H9 (cell line): ENCODE measurements at regions not wholly inside any gene's neighbourhood (a gene's known extent, or its start where the extent isn't known, plus 50 kb on each side); places are given as distances from the start of the nearest gene placed in this dataset.

ENCODE experiments used
- DNase-seq: peaks from one replicate; pipeline ENCODE4 v3.0.0-alpha.2; 2017
- H2AFZ ChIP-seq: one replicate; pipeline ENCODE4 v1.6.1; 2013; ENCODE audit warnings: mild to moderate bottlenecking, low read length, control low read depth, moderate library complexity
- H2AK5ac ChIP-seq: 2 replicates; pipeline ENCODE4 v1.6.1; 2013; ENCODE audit warnings: low read length, control low read depth, mixed read lengths; ENCODE audit not compliant: insufficient read length
- H2BK120ac ChIP-seq: one replicate; pipeline ENCODE4 v1.6.1; 2013; ENCODE audit warnings: low read depth, mild to moderate bottlenecking, low read length, control low read depth, inconsistent platforms; ENCODE audit not compliant: poor library complexity, severe bottlenecking
- H2BK12ac ChIP-seq: 2 replicates; pipeline ENCODE4 v1.6.1; 2013; ENCODE audit warnings: low read length, control low read depth, mixed read lengths, low read depth; ENCODE audit not compliant: insufficient read length
- H2BK15ac ChIP-seq: 2 replicates; pipeline ENCODE4 v1.6.1; 2013; ENCODE audit warnings: low read depth, low read length, control low read depth
- H2BK20ac ChIP-seq: one replicate; pipeline ENCODE4 v1.6.1; 2013; ENCODE audit warnings: low read depth, mild to moderate bottlenecking, low read length, control low read depth, inconsistent platforms; ENCODE audit not compliant: poor library complexity, severe bottlenecking
- H2BK5ac ChIP-seq: 2 replicates; pipeline ENCODE4 v1.6.1; 2013; ENCODE audit warnings: low read length, control low read depth, mixed read lengths; ENCODE audit not compliant: insufficient read length
- H3K14ac ChIP-seq: 2 replicates; pipeline ENCODE4 v1.6.1; 2013; ENCODE audit warnings: low read length, control low read depth; ENCODE audit not compliant: insufficient read depth
- H3K18ac ChIP-seq: 2 replicates; pipeline ENCODE4 v1.6.1; 2013; ENCODE audit warnings: low read depth, mild to moderate bottlenecking, mixed read lengths, low read length, control low read depth; ENCODE audit not compliant: insufficient read length
- H3K23ac ChIP-seq: 2 replicates; pipeline ENCODE4 v1.6.1; 2013; ENCODE audit warnings: low read length, control low read depth, mixed read lengths, low read depth; ENCODE audit not compliant: insufficient read length
- H3K23me2 ChIP-seq: 2 replicates; pipeline ENCODE4 v1.6.1; 2013; ENCODE audit warnings: low read depth, mild to moderate bottlenecking, mixed read lengths, low read length, control low read depth; ENCODE audit not compliant: insufficient read length, poor library complexity, severe bottlenecking
- H3K27ac ChIP-seq: 2 replicates; pipeline ENCODE4 v1.5.1; 2013; ENCODE audit warnings: low read length, control low read depth, mixed read lengths, low read depth; ENCODE audit not compliant: insufficient read length
- H3K27me3 ChIP-seq: 2 replicates; pipeline ENCODE4 v1.6.1; 2013; ENCODE audit warnings: low read length, control low read depth, inconsistent platforms; ENCODE audit not compliant: insufficient read depth
- H3K4ac ChIP-seq: 2 replicates; pipeline ENCODE4 v1.6.1; 2013; ENCODE audit warnings: low read depth, mild to moderate bottlenecking, control low read depth, inconsistent platforms, low read length, moderate library complexity
- H3K4me1 ChIP-seq: 2 replicates; pipeline ENCODE4 v1.6.1; 2013; ENCODE audit warnings: low read length, control low read depth, inconsistent platforms; ENCODE audit not compliant: insufficient read depth
- H3K4me2 ChIP-seq: 2 replicates; pipeline ENCODE4 v1.6.1; 2013; ENCODE audit warnings: low read length, control low read depth, mixed read lengths; ENCODE audit not compliant: insufficient read length, insufficient read depth
- H3K56ac ChIP-seq: 2 replicates; pipeline ENCODE4 v1.6.1; 2013; ENCODE audit warnings: low read depth, mild to moderate bottlenecking, mixed read lengths, low read length, control low read depth; ENCODE audit not compliant: insufficient read length
- H3K79me1 ChIP-seq: 2 replicates; pipeline ENCODE4 v1.6.1; 2013; ENCODE audit warnings: low read depth, mild to moderate bottlenecking, moderate library complexity, low read length, control low read depth, inconsistent platforms; ENCODE audit not compliant: insufficient read depth, poor library complexity, severe bottlenecking
- H3K79me2 ChIP-seq: 2 replicates; pipeline ENCODE4 v1.6.1; 2013; ENCODE audit warnings: low read length, control low read depth, inconsistent platforms; ENCODE audit not compliant: insufficient read depth
- H3K9ac ChIP-seq: 2 replicates; pipeline ENCODE4 v1.6.1; 2013; ENCODE audit warnings: low read length, control low read depth, mixed read lengths; ENCODE audit not compliant: insufficient read length; ENCODE audit errors: extremely low read depth
- H3K9me3 ChIP-seq: one replicate; pipeline ENCODE4 v1.6.1; 2013; ENCODE audit warnings: low read depth, low read length, inconsistent platforms; ENCODE audit not compliant: control insufficient read depth
- H3T11ph ChIP-seq: one replicate; pipeline ENCODE4 v1.6.1; 2013; ENCODE audit warnings: mild to moderate bottlenecking, low read length, control low read depth, inconsistent platforms
- H4K20me1 ChIP-seq: one replicate; pipeline ENCODE4 v1.6.1; 2013; ENCODE audit not compliant: control insufficient read depth, insufficient read length, insufficient read depth
- H4K5ac ChIP-seq: 2 replicates; pipeline ENCODE4 v1.6.1; 2013; ENCODE audit warnings: low read depth, mild to moderate bottlenecking, mixed read lengths, low read length, control low read depth; ENCODE audit not compliant: insufficient read length
- H4K8ac ChIP-seq: replicated peaks from 2 replicates; pipeline ENCODE4 v1.6.1; 2013; ENCODE audit warnings: low read length, control low read depth, mixed read lengths, low read depth; ENCODE audit not compliant: insufficient read length
- H4K91ac ChIP-seq: 2 replicates; pipeline ENCODE4 v1.6.1; 2013; ENCODE audit warnings: low read depth, mild to moderate bottlenecking, moderate library complexity, mixed read lengths, low read length, control low read depth; ENCODE audit not compliant: insufficient read length
- H3K27ac Mint-ChIP-seq, 3 experiments: 2 replicates in 2 of 3; 3 replicates in 1 of 3; pipeline ENCODE4 v1.8.0; 2020 to 2021; ENCODE audit warnings: mixed read lengths in 3 of 3, mild to moderate bottlenecking in 1 of 3, moderate library complexity in 1 of 3
- H3K27me3 Mint-ChIP-seq: 2 replicates; pipeline ENCODE4 v1.8.0; 2021; ENCODE audit warnings: low read depth, mild to moderate bottlenecking, moderate library complexity, mixed read lengths
- H3K36me3 Mint-ChIP-seq, 3 experiments: 2 replicates in 2 of 3; 3 replicates in 1 of 3; pipeline ENCODE4 v1.8.0; 2020 to 2021; ENCODE audit warnings: low read depth in 3 of 3, mixed read lengths in 3 of 3; ENCODE audit not compliant: insufficient read depth in 1 of 3
- H3K4me1 Mint-ChIP-seq, 2 experiments: 2 replicates each; pipeline ENCODE4 v1.8.0; 2020; ENCODE audit warnings: mixed read lengths in 2 of 2
- H3K4me3 Mint-ChIP-seq, 2 experiments: 2 replicates in 1 of 2; 3 replicates in 1 of 2; pipeline ENCODE4 v1.8.0; 2020 to 2021; ENCODE audit warnings: mild to moderate bottlenecking in 2 of 2, mixed read lengths in 2 of 2, moderate library complexity in 1 of 2
- H3K9me3 Mint-ChIP-seq, 2 experiments: 2 replicates in 1 of 2; 3 replicates in 1 of 2; pipeline ENCODE4 v1.8.0; 2020; ENCODE audit warnings: mild to moderate bottlenecking in 2 of 2, mixed read lengths in 2 of 2, moderate library complexity in 1 of 2
- WGBS: extraction: QIAGEN DNeasy Blood & Tissue Kit; methylation state at CpG from one replicate; pipeline ENCODE4 v1.1.7; 2013; ENCODE audit warnings: missing lambda C conversion rate, low lambda C conversion rate, mixed read lengths; ENCODE audit not compliant: insufficient read length; ENCODE audit errors: extremely low coverage; 5-methylcytosine and 5-hydroxymethylcytosine counted together
- TF ChIP-seq, protein P1 (sequence below): fragments of 200-600 bp; sonication (generic); conservative IDR thresholded peaks from 3 replicates; pipeline ENCODE4 v1.8.0; 2021; ENCODE audit warnings: antibody characterized with exemption, mild to moderate bottlenecking

DNA sequence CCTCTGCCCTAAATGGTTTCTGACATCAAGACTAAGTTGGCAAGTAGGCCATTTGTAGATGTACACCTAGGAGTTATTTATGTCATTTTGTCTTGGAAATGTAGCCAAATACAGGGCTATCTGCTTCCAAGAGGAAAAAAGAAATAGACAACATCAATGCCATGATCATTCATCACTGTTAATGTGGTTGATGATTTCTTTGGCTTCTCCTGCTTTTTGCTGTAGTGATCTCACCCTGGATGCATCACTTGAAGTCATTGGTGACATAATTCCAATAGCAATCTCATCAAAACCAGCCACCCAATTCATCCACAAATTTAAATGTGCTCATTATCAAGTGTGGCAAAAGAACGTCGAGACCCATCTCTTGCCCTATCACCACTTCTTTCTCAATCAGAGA is 222.6 kb upstream of the PPARGC1A start:
- H2AFZ ChIP-seq = no peak overlapping the region
- no peak overlapping the region for H4K8ac ChIP-seq
- no CpG with 5 or more reads among the region's 2 CpGs for WGBS
- no peak overlapping the region for H3K56ac ChIP-seq
- no peaks in the 10 kb centered on the region for H3K79me1 ChIP-seq
- H2BK15ac ChIP-seq = no peak overlapping the region
- no peaks in the 10 kb centered on the region for H4K20me1 ChIP-seq
- Mint-ChIP-seq H3K4me3 (no peak overlapping the region), H3K27ac (no peak overlapping the region), H3K4me1 (no peaks in the 10 kb centered on the region), H3K36me3 (peaks cover 0 to 1% (median 0%) of the 10 kb centered on the region in 3 experiments; a peak in 1 of 7 replicates), H3K9me3 (no peaks in the 10 kb centered on the region; a peak in 1 of 5 replicates), H3K27me3 (no peaks in the 10 kb centered on the region)
- no peaks in the 10 kb centered on the region for H3K23me2 ChIP-seq
- H3K14ac ChIP-seq = no peak overlapping the region
- no peak overlapping the region for H3K23ac ChIP-seq
- no peak overlapping the region for H3K27ac ChIP-seq
- no peak overlapping the region for H4K91ac ChIP-seq
- no peak overlapping the region for H3K4ac ChIP-seq
- H2BK120ac ChIP-seq = no peak overlapping the region
- H3K4me2 ChIP-seq = no peak overlapping the region
- H2BK20ac ChIP-seq = no peak overlapping the region
- no peaks in the 10 kb centered on the region for H3K27me3 ChIP-seq
- H3K4me1 ChIP-seq = no peaks in the 10 kb centered on the region
- H3T11ph ChIP-seq = no peak overlapping the region
- no peak overlapping the region for H2BK12ac ChIP-seq
- H3K9ac ChIP-seq = no peak overlapping the region
- TF ChIP-seq, protein P1, sequence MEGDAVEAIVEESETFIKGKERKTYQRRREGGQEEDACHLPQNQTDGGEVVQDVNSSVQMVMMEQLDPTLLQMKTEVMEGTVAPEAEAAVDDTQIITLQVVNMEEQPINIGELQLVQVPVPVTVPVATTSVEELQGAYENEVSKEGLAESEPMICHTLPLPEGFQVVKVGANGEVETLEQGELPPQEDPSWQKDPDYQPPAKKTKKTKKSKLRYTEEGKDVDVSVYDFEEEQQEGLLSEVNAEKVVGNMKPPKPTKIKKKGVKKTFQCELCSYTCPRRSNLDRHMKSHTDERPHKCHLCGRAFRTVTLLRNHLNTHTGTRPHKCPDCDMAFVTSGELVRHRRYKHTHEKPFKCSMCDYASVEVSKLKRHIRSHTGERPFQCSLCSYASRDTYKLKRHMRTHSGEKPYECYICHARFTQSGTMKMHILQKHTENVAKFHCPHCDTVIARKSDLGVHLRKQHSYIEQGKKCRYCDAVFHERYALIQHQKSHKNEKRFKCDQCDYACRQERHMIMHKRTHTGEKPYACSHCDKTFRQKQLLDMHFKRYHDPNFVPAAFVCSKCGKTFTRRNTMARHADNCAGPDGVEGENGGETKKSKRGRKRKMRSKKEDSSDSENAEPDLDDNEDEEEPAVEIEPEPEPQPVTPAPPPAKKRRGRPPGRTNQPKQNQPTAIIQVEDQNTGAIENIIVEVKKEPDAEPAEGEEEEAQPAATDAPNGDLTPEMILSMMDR = no peak
- no peaks in the 10 kb centered on the region for H3K79me2 ChIP-seq
- H2AK5ac ChIP-seq = no peak overlapping the region
- no peak overlapping the region for H3K18ac ChIP-seq
- H3K9me3 ChIP-seq = no peaks in the 10 kb centered on the region
- no peak for DNase-seq
- no peak overlapping the region for H2BK5ac ChIP-seq
- no peak overlapping the region for H4K5ac ChIP-seq
